PFSK-1 (cell line): ENCODE measurements at regions not wholly inside any gene's neighbourhood (a gene's known extent, or its start where the extent isn't known, plus 50 kb on each side); places are given as distances from the start of the nearest gene placed in this dataset.

Experiments used
- FOXP2 ChIP-seq: optimal IDR thresholded peaks from 2 replicates; pipeline ENCODE3; 2011; ENCODE audit warnings: borderline replicate concordance, control low read depth, inconsistent platforms; ENCODE audit not compliant: insufficient read depth; ENCODE audit errors: extremely low read length, extremely low read depth
- POLR2AphosphoS5 ChIP-seq: IDR thresholded peaks from 2 replicates; pipeline ENCODE4 v1.6.1; 2012; ENCODE audit warnings: low read depth, mild to moderate bottlenecking, control low read depth, low read length, moderate library complexity
- REST ChIP-seq, 2 experiments: IDR thresholded peaks; 2 replicates each; pipeline versions ENCODE4 v1.6.1 to v1.8.0; 2011 to 2012; ENCODE audit warnings: low read depth in 2 of 2, low read length in 2 of 2, control low read depth in 1 of 2, inconsistent platforms in 1 of 2, mild to moderate bottlenecking in 1 of 2, moderate library complexity in 1 of 2; ENCODE audit not compliant: insufficient read depth in 1 of 2
- SIN3A ChIP-seq: IDR thresholded peaks from 2 replicates; pipeline ENCODE4 v1.6.1; 2012; ENCODE audit warnings: mild to moderate bottlenecking, low read length, moderate library complexity, borderline replicate concordance; ENCODE audit not compliant: insufficient read depth
- TAF1 ChIP-seq: IDR thresholded peaks from 2 replicates; pipeline ENCODE4 v1.6.1; 2012; ENCODE audit warnings: low read length, control low read depth, borderline replicate concordance; ENCODE audit not compliant: insufficient read depth

- TF ChIP-seq SIN3A (no peak), FOXP2 (no peak), REST (IDR thresholded peaks at IDR 0.05; ENCODE audit: insufficient read depth in 1 of 2, low read depth in 2 of 2, low read length in 2 of 2) (no peak), TAF1 (no peak), POLR2AphosphoS5 (no peak)
Measured at GRCh38 chr15:53038655-53038941, 248.5 kb upstream of the ONECUT1 start.

DNA sequence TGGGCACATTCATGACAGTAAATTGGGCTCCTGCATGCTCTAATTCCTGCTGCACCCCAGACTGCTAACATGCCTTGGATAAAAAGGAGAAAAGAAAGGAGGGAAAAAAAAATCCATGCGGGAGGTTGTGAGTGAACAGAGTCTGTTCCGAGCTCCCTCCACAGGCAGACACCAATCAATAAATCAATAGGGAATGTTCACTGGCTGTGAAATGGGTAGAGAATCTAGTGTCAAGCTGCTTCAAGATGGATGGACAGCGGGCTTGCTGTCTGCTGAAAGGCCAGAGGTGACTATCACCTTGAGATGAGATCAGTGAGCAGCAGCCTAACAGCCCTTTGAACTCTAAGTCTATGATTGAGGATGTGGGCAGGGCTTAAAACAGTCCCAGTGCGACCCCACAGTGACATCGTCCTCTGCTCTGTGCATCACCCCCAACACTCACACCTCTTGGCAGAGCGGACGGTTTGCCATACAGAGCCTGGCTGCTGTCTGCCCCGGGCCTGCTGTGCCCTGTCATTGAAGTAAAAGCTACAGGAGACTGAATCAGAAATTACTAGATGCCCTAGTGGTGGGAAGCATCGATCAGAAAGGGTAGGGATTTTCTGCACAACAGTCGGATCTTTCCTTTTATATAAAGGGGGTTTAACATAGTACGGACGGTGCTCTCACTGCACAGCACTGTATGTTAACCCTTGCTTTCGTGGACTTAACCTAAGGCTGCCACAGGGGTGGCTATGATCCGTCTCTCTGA is 247.9 kb upstream of the ONECUT1 start:
- no peak for TF ChIP-seq REST (IDR thresholded peaks at IDR 0.05; ENCODE audit: insufficient read depth in 1 of 2, low read depth in 2 of 2, low read length in 2 of 2)
- no peak for TF ChIP-seq FOXP2
- TF ChIP-seq SIN3A = no peak
- no peak for TF ChIP-seq TAF1
- TF ChIP-seq POLR2AphosphoS5 = no peak

- TF ChIP-seq REST (IDR thresholded peaks at IDR 0.05; ENCODE audit: insufficient read depth in 1 of 2, low read depth in 2 of 2, low read length in 2 of 2) (no peak), SIN3A (no peak), FOXP2 (no peak), POLR2AphosphoS5 (no peak), TAF1 (no peak)
Measured at GRCh38 chr15:53036641-53037040, 246.5 kb upstream of the ONECUT1 start.

- TF ChIP-seq TAF1 (no peak), POLR2AphosphoS5 (no peak), SIN3A (no peak), REST (IDR thresholded peaks at IDR 0.05; ENCODE audit: insufficient read depth in 1 of 2, low read depth in 2 of 2, low read length in 2 of 2) (no peak), FOXP2 (no peak)
Measured at GRCh38 chr15:53034767-53035245, 244.7 kb upstream of the ONECUT1 start.

DNA sequence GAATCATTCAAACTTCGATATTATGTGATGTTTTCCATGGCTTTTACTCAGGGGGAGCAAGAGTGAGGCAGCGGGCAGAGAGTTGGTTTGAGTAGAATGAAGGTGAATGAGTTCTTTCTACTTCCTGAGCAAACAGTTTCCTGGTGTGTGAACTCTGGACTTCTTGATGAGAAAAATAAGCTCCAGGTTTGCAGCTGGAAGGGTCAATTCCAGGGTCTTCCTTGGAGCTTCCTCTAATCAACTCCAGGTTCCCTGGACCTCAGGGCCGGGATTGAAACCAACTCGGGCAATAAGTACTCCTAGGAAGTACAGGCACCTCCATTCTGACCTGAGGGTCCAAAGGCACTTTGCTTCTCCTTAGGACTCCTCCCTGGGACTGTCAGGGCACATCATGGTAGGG is 243.6 kb upstream of the ONECUT1 start:
- TF ChIP-seq SIN3A = no peak
- no peak for TF ChIP-seq POLR2AphosphoS5
- TF ChIP-seq TAF1 = no peak
- TF ChIP-seq REST (IDR thresholded peaks at IDR 0.05; ENCODE audit: insufficient read depth in 1 of 2, low read depth in 2 of 2, low read length in 2 of 2) = no peak
